ENCODE measurements at regions not wholly inside any gene's neighbourhood (a gene's known extent, or its start where the extent isn't known, plus 50 kb on each side); places are given as distances from the start of the nearest gene placed in this dataset.

DNA sequence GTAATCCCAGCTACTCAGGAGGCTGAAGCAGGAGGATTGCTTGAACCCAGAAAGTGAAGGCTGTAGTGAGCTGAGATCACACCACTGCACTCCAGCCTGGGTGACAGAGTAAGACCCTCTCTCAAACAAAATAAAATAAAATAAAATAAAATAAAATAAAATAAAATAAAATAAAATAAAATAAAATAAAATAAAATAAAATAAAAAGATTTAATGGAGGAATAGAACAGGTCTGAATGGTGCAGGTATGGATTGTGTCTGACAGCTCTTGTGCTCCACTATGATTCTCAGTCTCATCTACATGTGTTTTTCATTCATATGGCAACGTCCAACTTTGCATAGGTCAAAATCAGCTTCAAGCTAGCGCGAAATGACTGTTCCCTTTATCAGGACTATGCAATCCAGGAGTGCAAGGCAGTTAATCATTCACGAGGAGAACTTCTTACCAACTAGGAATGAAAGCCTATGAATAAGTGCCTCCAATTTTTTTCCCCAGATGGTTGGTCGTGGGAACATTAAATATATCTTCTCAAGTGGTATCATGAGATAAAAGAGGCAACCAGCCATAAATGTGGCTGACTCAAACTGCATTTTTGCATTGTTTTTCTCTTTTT is 1392.3 kb upstream of the CDH9 start (continued):
- no peak for TF ChIP-seq ASH2L (IDR thresholded peaks at IDR 0.05; ENCODE audit: low read length)
- no peak for TF ChIP-seq TAF1 (IDR thresholded peaks at IDR 0.05; ENCODE audit: low read depth, low read length)
- no peak for TF ChIP-seq RAD21 (IDR thresholded peaks at IDR 0.05 in 1 of 2, conservative IDR thresholded peaks at IDR 0.05 in 1 of 2; ENCODE audit: low read depth in 2 of 2, low read length in 2 of 2)
- TF ChIP-seq KDM1A (IDR thresholded peaks at IDR 0.05; ENCODE audit: borderline replicate concordance, low read length): no peak
- no peak for TF ChIP-seq SIN3A (conservative IDR thresholded peaks at IDR 0.05 in 1 of 2, IDR thresholded peaks at IDR 0.05 in 1 of 2; ENCODE audit: low read depth in 1 of 2, low read length in 2 of 2)

Data from H1 (cell line).